KMS-11 (cell line): ENCODE measurements at regions not wholly inside any gene's neighbourhood (a gene's known extent, or its start where the extent isn't known, plus 50 kb on each side); places are given as distances from the start of the nearest gene placed in this dataset.

ENCODE experiments used
- H2AFZ ChIP-seq: fragments of 200-600 bp; sonication (generic); 2 replicates; pipeline ENCODE4 v1.6.1; 2016; ENCODE audit warnings: antibody characterized with exemption, mixed run types, low read depth
- H3K27ac ChIP-seq: fragments of 200-600 bp; sonication (generic); 2 replicates; pipeline ENCODE4 v1.6.1; 2016; ENCODE audit warnings: mild to moderate bottlenecking, mixed run types
- H3K27me3 ChIP-seq: fragments of 200-600 bp; sonication (generic); 2 replicates; pipeline ENCODE4 v1.6.1; 2017; ENCODE audit warnings: mild to moderate bottlenecking, low read depth, mixed run types, moderate library complexity; ENCODE audit not compliant: insufficient read depth
- H3K36me3 ChIP-seq: fragments of 200-600 bp; sonication (generic); 2 replicates; pipeline ENCODE4 v1.6.1; 2017; ENCODE audit warnings: mild to moderate bottlenecking, mixed run types; ENCODE audit not compliant: insufficient read depth
- H3K4me1 ChIP-seq: fragments of 200-600 bp; sonication (generic); 2 replicates; pipeline ENCODE4 v1.6.1; 2016; ENCODE audit warnings: mild to moderate bottlenecking, low read depth, mixed run types; ENCODE audit not compliant: poor library complexity, severe bottlenecking
- H3K4me2 ChIP-seq: fragments of 200-600 bp; sonication (generic); 2 replicates; pipeline ENCODE4 v1.7.0; 2016; ENCODE audit warnings: mild to moderate bottlenecking, mixed run types
- H3K4me3 ChIP-seq: fragments of 200-600 bp; sonication (generic); IDR thresholded peaks from 2 replicates; pipeline ENCODE4 v1.6.1; 2017; ENCODE audit warnings: low read depth, low read length, mixed read lengths; ENCODE audit not compliant: insufficient read depth
- H3K79me2 ChIP-seq: fragments of 200-600 bp; sonication (generic); 2 replicates; pipeline ENCODE4 v1.6.1; 2016; ENCODE audit warnings: low read depth, mixed run types; ENCODE audit not compliant: insufficient read depth
- H3K9ac ChIP-seq: fragments of 200-600 bp; sonication (generic); 2 replicates; pipeline ENCODE4 v1.6.1; 2016; ENCODE audit warnings: mild to moderate bottlenecking, mixed run types
- H4K20me1 ChIP-seq: fragments of 200-600 bp; sonication (generic); 2 replicates; pipeline ENCODE4 v1.6.1; 2016; ENCODE audit warnings: mild to moderate bottlenecking, mixed run types; ENCODE audit not compliant: insufficient read depth
- CTCF ChIP-seq: fragments of 200-600 bp; sonication (generic); conservative IDR thresholded peaks from 2 replicates; pipeline ENCODE4 v1.6.1; 2017; ENCODE audit warnings: low read depth, mild to moderate bottlenecking, antibody characterized with exemption, low read length, moderate library complexity, mixed read lengths

- no peak overlapping the region for H3K4me2 ChIP-seq
- H2AFZ ChIP-seq, result no peak overlapping the region
- H3K4me3 ChIP-seq, result no peak overlapping the region
- no peaks in the 10 kb centered on the region for H4K20me1 ChIP-seq
- TF ChIP-seq CTCF, result no peak
- no peak overlapping the region for H3K9ac ChIP-seq
- H3K36me3 ChIP-seq, result no peaks in the 10 kb centered on the region
- H3K27me3 ChIP-seq, result no peaks in the 10 kb centered on the region
- H3K27ac ChIP-seq, result no peak overlapping the region
- H3K4me1 ChIP-seq, result no peaks in the 10 kb centered on the region
- H3K79me2 ChIP-seq, result no peaks in the 10 kb centered on the region
Measured at GRCh38 chr6:155974811-155975323, 519.2 kb upstream of the NOX3 start.

GRCh38 chr6:155974359-155974758, 518.7 kb upstream of the NOX3 start:
- Histone ChIP-seq H3K79me2 (no peaks in the 10 kb centered on the region), H3K4me2 (no peak overlapping the region), H3K4me1 (no peaks in the 10 kb centered on the region), H3K4me3 (no peak overlapping the region), H2AFZ (no peak overlapping the region), H3K27me3 (no peaks in the 10 kb centered on the region), H4K20me1 (no peaks in the 10 kb centered on the region), H3K36me3 (no peaks in the 10 kb centered on the region), H3K27ac (no peak overlapping the region), H3K9ac (no peak overlapping the region)
- no peak for TF ChIP-seq CTCF

DNA sequence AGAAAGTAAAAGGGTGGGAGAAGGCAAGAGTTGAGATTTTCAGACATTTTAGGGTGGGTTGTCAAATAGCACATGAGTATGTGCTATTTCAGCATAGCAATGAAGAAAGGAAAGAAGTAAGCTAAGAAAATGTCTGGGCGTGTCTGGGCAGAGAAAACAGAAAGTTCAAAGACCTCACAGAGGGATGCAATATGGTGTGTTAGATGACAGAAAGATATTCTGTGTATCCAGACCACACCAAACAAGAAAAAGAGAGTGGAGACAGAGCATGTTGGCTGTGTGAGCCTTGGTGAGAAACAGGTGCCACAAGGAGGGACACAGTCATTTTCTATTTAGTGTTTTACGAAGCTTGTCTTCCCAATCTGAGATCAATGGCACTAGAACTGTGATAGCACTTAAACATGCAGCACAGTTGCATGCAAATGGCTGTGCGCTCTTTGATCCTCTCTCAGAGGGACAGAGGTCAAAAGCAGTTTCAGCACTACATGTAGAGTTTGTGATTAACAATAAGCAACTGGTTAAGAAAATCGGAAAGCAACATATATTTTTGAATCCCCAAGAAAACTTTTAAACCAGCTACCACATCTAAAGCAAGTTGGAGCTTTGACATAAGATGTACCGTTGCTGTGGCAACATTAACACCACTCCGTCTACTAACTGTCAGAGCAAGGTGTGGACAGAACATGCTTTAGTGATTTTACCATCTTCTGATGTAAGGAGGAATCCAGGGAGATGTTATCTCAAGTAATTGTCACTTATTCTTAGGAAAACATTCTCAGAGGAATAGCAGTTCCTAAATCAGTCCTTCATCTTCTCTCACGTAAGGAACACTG, 515.5 kb upstream of the NOX3 start:
- Histone ChIP-seq H2AFZ (no peak overlapping the region), H3K9ac (no peak overlapping the region)

GRCh38 chr6:155970472-155970871, 514.8 kb upstream of the NOX3 start:
- H3K27ac ChIP-seq, result no peak overlapping the region
- no peaks in the 10 kb centered on the region for H3K79me2 ChIP-seq
- no peak overlapping the region for H2AFZ ChIP-seq
- H3K4me2 ChIP-seq, result no peak overlapping the region
- no peak overlapping the region for H3K4me3 ChIP-seq
- H3K9ac ChIP-seq, result no peak overlapping the region
- no peak for TF ChIP-seq CTCF
- H3K36me3 ChIP-seq, result no peaks in the 10 kb centered on the region
- H4K20me1 ChIP-seq, result no peaks in the 10 kb centered on the region
- H3K4me1 ChIP-seq, result no peaks in the 10 kb centered on the region
- no peaks in the 10 kb centered on the region for H3K27me3 ChIP-seq

More for the DNA sequence above, 515.5 kb upstream of the NOX3 start:
- no peaks in the 10 kb centered on the region for H4K20me1 ChIP-seq
- no peaks in the 10 kb centered on the region for H3K79me2 ChIP-seq
- no peak overlapping the region for H3K4me2 ChIP-seq
- no peak overlapping the region for H3K27ac ChIP-seq
- TF ChIP-seq CTCF, result no peak
- H3K36me3 ChIP-seq, result no peaks in the 10 kb centered on the region
- no peak overlapping the region for H3K4me3 ChIP-seq
- no peaks in the 10 kb centered on the region for H3K4me1 ChIP-seq
- no peaks in the 10 kb centered on the region for H3K27me3 ChIP-seq
